Hepatic stellate cell (primary cell): ENCODE measurements at regions not wholly inside any gene's neighbourhood (a gene's known extent, or its start where the extent isn't known, plus 50 kb on each side); places are given as distances from the start of the nearest gene placed in this dataset.
"Not testable (repeated sequence)": the region's sequence is repeated elsewhere in the genome, so short reads cannot be mapped to it uniquely, and the experiment has no call there.

ENCODE experiments used
- DNase-seq: peaks from one replicate; pipeline ENCODE4 v3.0.0; 2011; ENCODE audit warnings: low spot score

- not testable (repeated sequence) for DNase-seq
Observed at GRCh38 chr6:25160134-25160533, 119.0 kb upstream of the CARMIL1 start.

- no peak for DNase-seq
Observed at GRCh38 chr6:25165177-25165576, 114.0 kb upstream of the CARMIL1 start.

GRCh38 chr6:25165800-25166199, 113.4 kb upstream of the CARMIL1 start:
- no peak for DNase-seq

- DNase-seq: no peak
Observed at GRCh38 chr6:25166955-25167748, 112.0 kb upstream of the CARMIL1 start.

- DNase-seq: no peak
Observed at GRCh38 chr6:25167961-25168360, 111.2 kb upstream of the CARMIL1 start.

- no peak for DNase-seq
Observed at GRCh38 chr6:25168637-25169036, 110.5 kb upstream of the CARMIL1 start.

GRCh38 chr6:25169553-25169952, 109.6 kb upstream of the CARMIL1 start:
- DNase-seq: no peak

GRCh38 chr6:25169961-25170360, 109.2 kb upstream of the CARMIL1 start:
- no peak for DNase-seq

- DNase-seq: no peak
Observed at GRCh38 chr6:25170640-25171039, 108.5 kb upstream of the CARMIL1 start.

GRCh38 chr6:25171301-25171700, 107.9 kb upstream of the CARMIL1 start:
- no peak for DNase-seq

GRCh38 chr6:25172819-25173218, 106.4 kb upstream of the CARMIL1 start:
- peak; percentile 77 for DNase-seq

- DNase-seq: no peak
Observed at GRCh38 chr6:25173246-25173645, 105.9 kb upstream of the CARMIL1 start.

- DNase-seq: peak; percentile 50
Observed at GRCh38 chr6:25173951-25174474, 105.2 kb upstream of the CARMIL1 start.

- DNase-seq: no peak
Observed at GRCh38 chr6:25174678-25175077, 104.5 kb upstream of the CARMIL1 start.

- DNase-seq: no peak
Observed at GRCh38 chr6:25175196-25175595, 104.0 kb upstream of the CARMIL1 start.

- DNase-seq: no peak
Observed at GRCh38 chr6:25175681-25176080, 103.5 kb upstream of the CARMIL1 start.

- no peak for DNase-seq
Observed at GRCh38 chr6:25176466-25176865, 102.7 kb upstream of the CARMIL1 start.

- DNase-seq: no peak
Observed at GRCh38 chr6:25177500-25178028, 101.6 kb upstream of the CARMIL1 start.

- DNase-seq: no peak
Observed at GRCh38 chr6:25178336-25179035, 100.7 kb upstream of the CARMIL1 start.

- peak; percentile 75 for DNase-seq
Observed at GRCh38 chr6:25179051-25179778, 100.0 kb upstream of the CARMIL1 start.

GRCh38 chr6:25180630-25181349, 98.4 kb upstream of the CARMIL1 start:
- no peak for DNase-seq

- no peak for DNase-seq
Observed at GRCh38 chr6:25181350-25181724, 97.8 kb upstream of the CARMIL1 start.
